ENCODE measurements at regions not wholly inside any gene's neighbourhood (a gene's known extent, or its start where the extent isn't known, plus 50 kb on each side); places are given as distances from the start of the nearest gene placed in this dataset.

DNA sequence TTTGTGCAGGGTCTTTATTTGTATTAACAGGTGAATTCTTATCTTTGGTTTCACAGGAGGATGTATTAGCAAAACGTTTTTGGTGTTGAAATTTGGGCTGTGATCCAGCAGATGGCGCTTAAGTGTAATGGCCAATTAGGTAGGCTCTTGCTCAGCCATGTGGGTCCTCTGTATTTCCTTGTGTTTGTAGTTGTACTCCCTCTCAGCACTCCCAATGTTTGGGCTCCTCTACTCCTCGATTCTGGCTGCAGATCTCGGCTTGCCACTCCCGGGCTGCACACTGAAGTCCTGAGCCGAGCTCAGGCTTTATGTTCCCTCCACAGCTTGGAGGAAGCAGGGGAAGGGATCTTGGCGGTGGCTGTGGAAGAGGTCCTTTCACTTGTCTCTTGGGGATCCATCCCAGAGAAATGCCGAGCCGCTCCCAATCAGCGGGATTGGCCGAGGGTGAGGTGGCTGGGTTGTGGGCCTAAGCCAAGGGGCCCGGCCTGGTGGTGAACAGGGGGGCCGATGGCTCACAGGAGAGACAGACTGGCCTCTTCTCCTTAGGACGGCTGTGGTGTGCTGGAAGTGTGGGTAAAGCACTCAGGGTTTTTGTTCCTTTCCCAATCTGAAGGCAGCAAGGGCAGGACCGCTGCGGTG, 133.7 kb downstream of the AEBP2 start:
- TF ChIP-seq, protein P1, sequence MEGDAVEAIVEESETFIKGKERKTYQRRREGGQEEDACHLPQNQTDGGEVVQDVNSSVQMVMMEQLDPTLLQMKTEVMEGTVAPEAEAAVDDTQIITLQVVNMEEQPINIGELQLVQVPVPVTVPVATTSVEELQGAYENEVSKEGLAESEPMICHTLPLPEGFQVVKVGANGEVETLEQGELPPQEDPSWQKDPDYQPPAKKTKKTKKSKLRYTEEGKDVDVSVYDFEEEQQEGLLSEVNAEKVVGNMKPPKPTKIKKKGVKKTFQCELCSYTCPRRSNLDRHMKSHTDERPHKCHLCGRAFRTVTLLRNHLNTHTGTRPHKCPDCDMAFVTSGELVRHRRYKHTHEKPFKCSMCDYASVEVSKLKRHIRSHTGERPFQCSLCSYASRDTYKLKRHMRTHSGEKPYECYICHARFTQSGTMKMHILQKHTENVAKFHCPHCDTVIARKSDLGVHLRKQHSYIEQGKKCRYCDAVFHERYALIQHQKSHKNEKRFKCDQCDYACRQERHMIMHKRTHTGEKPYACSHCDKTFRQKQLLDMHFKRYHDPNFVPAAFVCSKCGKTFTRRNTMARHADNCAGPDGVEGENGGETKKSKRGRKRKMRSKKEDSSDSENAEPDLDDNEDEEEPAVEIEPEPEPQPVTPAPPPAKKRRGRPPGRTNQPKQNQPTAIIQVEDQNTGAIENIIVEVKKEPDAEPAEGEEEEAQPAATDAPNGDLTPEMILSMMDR (IDR thresholded peaks at IDR 0.05) = peak in 4 of 9 donors; percentile 34 to 45 (median 38)
- intact Hi-C loops (cut with DNase I) = no loop called here
- no peak overlapping the region for H3K27ac ChIP-seq
- H3K27me3 ChIP-seq = no peaks in the 10 kb centered on the region
- H3K4me1 ChIP-seq = peaks cover 4 to 32% (median 20%) of the 10 kb centered on the region in 9 donors
- H3K9me3 ChIP-seq = no peaks in the 10 kb centered on the region
- 81 to 83% methylated on average over 16 of the region's 16 CpGs for WGBS, 2 donors
- no peak overlapping the region for H3K4me3 ChIP-seq
- ATAC-seq (peak in 1 of 8 donors; percentile 17), DNase-seq (no peak)
- H3K36me3 ChIP-seq = no peaks in the 10 kb centered on the region

DNA sequence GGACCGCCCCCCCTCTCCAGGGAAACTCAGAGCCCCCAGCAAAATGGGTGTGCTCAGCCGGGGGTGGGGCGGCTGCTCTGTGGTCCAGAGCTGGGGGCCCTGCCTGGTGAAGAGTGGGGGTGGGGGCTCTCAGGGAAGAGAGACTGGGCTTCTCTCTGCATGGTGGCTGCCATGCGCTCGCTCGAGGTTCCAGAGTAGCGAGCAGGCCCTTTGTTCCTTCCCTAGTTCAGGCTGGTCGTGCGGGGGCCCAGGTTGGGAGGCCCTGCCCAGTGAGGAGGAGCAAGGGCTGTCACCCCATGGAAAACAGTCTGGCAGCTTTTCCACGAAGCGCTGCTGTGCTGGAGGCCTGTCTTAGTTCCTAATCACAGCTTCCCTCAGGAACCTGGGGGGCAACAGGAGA, 134.6 kb downstream of the AEBP2 start:
- no peak overlapping the region for H3K4me3 ChIP-seq
- H3K36me3 ChIP-seq = no peaks in the 10 kb centered on the region
- TF ChIP-seq, protein P1 (IDR thresholded peaks at IDR 0.05) = no peak
- WGBS, 2 donors = 95 to 99% methylated on average over 11 of the region's 11 CpGs
- intact Hi-C loops (cut with DNase I) = no loop called here
- H3K27ac ChIP-seq = no peak overlapping the region
- H3K27me3 ChIP-seq = no peaks in the 10 kb centered on the region
- ATAC-seq = peak in 2 of 8 donors; percentile 20 to 25
- DNase-seq = no peak
- H3K4me1 ChIP-seq = peaks cover 4 to 32% (median 20%) of the 10 kb centered on the region in 9 donors
- H3K9me3 ChIP-seq = no peaks in the 10 kb centered on the region

GRCh38 chr12:19574601-19575000, 135.3 kb downstream of the AEBP2 start:
- Histone ChIP-seq H3K9me3 (no peaks in the 10 kb centered on the region), H3K27ac (no peak overlapping the region), H3K4me1 (peaks cover 4 to 32% (median 20%) of the 10 kb centered on the region in 9 donors), H3K27me3 (no peaks in the 10 kb centered on the region), H3K36me3 (no peaks in the 10 kb centered on the region), H3K4me3 (no peak overlapping the region)
- DNase-seq = no peak
- TF ChIP-seq, protein P1 (IDR thresholded peaks at IDR 0.05) = no peak
- intact Hi-C loops (cut with DNase I) = no loop called here
- no peak for ATAC-seq

GRCh38 chr12:19575337-19576243, 136.3 kb downstream of the AEBP2 start:
- intact Hi-C loops (cut with DNase I) = no loop called here
- 35 to 37% methylated on average over 5 of the region's 5 CpGs for WGBS, 2 donors
- Histone ChIP-seq H3K4me1 (peaks cover 4 to 32% (median 20%) of the 10 kb centered on the region in 9 donors), H3K9me3 (no peaks in the 10 kb centered on the region), H3K4me3 (no peak overlapping the region), H3K27ac (peak overlapping the region in 5 of 10 donors; percentile 9 to 46 (median 37)), H3K27me3 (no peaks in the 10 kb centered on the region), H3K36me3 (no peaks in the 10 kb centered on the region)
- ATAC-seq (peak; percentile 35 to 97 (median 88)), DNase-seq (peak in 1 of 2 donors; percentile 86)
- TF ChIP-seq, protein P1 (IDR thresholded peaks at IDR 0.05) = no peak

Measured in heart right ventricle (tissue), 16 donors.